PC-9 (cell line): ENCODE measurements at regions not wholly inside any gene's neighbourhood (a gene's known extent, or its start where the extent isn't known, plus 50 kb on each side); places are given as distances from the start of the nearest gene placed in this dataset.

Source experiments
- BruUV-seq: library from RNA; stranded (reverse); fragments of 400-500 nt; replicated peaks from 2 replicates; lab custom pipeline; 2021; lab: Mats Ljungman, UMichigan
- CTCF ChIA-PET: fragments of 300-600 bp; sonication (Branson Sonifier 250); formaldehyde crosslinking; loops from one replicate; lab custom pipeline; 2022; ENCODE audit warnings: antibody characterized with exemption; lab: Charles Lee
- POLR2A ChIA-PET: fragments of 300-600 bp; sonication (Branson Sonifier 250); formaldehyde crosslinking; loops from one replicate; lab custom pipeline; 2022; ENCODE audit warnings: antibody characterized with exemption; ENCODE audit not compliant: unreplicated experiment; lab: Charles Lee
- DNase-seq, 2 experiments: peaks; one replicate each; pipeline versions ENCODE4 v3.0.0 to v3.0.0-alpha.2; 2015 to 2022; ENCODE audit warnings: mixed read lengths in 1 of 2
- H2AFZ ChIP-seq: fragments of 200-600 bp; sonication (generic); 2 replicates; pipeline ENCODE4 v1.8.1; 2017; ENCODE audit warnings: antibody characterized with exemption
- H3F3A ChIP-seq: fragments of 200-600 bp; sonication (generic); 2 replicates; pipeline ENCODE4 v1.8.1; 2017; ENCODE audit warnings: antibody characterized with exemption, mild to moderate bottlenecking, low read depth; ENCODE audit not compliant: insufficient read depth
- H3K27ac ChIP-seq: fragments of 200-600 bp; sonication (generic); 2 replicates; pipeline ENCODE4 v1.6.1; 2016; ENCODE audit warnings: mixed run types
- H3K27me3 ChIP-seq: fragments of 200-600 bp; sonication (generic); 2 replicates; pipeline ENCODE4 v1.6.1; 2016; ENCODE audit warnings: low read depth, mixed run types; ENCODE audit not compliant: insufficient read depth
- H3K36me3 ChIP-seq: fragments of 200-600 bp; sonication (generic); 2 replicates; pipeline ENCODE4 v1.6.1; 2016; ENCODE audit warnings: low read depth, mixed run types
- H3K4me1 ChIP-seq: fragments of 200-600 bp; sonication (generic); replicated peaks from 2 replicates; pipeline ENCODE4 v1.6.1; 2016; ENCODE audit warnings: mixed run types; ENCODE audit not compliant: insufficient read depth
- H3K4me2 ChIP-seq: fragments of 200-600 bp; sonication (generic); 2 replicates; pipeline ENCODE4 v1.6.1; 2017; ENCODE audit warnings: mixed run types
- H3K4me3 ChIP-seq: fragments of 200-600 bp; sonication (generic); 2 replicates; pipeline ENCODE4 v1.6.1; 2016; ENCODE audit warnings: mixed run types
- H3K79me2 ChIP-seq: fragments of 200-600 bp; sonication (generic); 2 replicates; pipeline ENCODE4 v1.6.1; 2017; ENCODE audit warnings: low read depth, mixed run types
- H3K9me2 ChIP-seq: fragments of 200-600 bp; sonication (generic); 2 replicates; pipeline ENCODE4 v1.8.1; 2017; ENCODE audit warnings: mild to moderate bottlenecking; ENCODE audit not compliant: insufficient read depth
- H3K9me3 ChIP-seq: fragments of 200-600 bp; sonication (generic); 2 replicates; pipeline ENCODE4 v1.8.1; 2016; ENCODE audit warnings: low read depth; ENCODE audit not compliant: insufficient read depth
- H4K20me1 ChIP-seq: fragments of 200-600 bp; sonication (generic); 2 replicates; pipeline ENCODE4 v1.8.1; 2017; ENCODE audit not compliant: insufficient read depth
- EZH2 ChIP-seq: fragments of 200-600 bp; sonication (generic); IDR thresholded peaks from 2 replicates; pipeline ENCODE4 v1.8.0; 2017; ENCODE audit warnings: antibody characterized with exemption, low read depth
- intact Hi-C: fragments of 100-400 bp; cut with micrococcal nuclease; formaldehyde crosslinking; loops from one replicate; pipeline ENCODE4 v1.10.0; 2022; ENCODE audit not compliant: unreplicated experiment
- TF ChIP-seq, protein P1 (sequence below): fragments of 200-600 bp; sonication (generic); conservative IDR thresholded peaks from 2 replicates; pipeline ENCODE4 v1.6.1; 2017; ENCODE audit warnings: mixed run types, antibody characterized with exemption, mild to moderate bottlenecking, moderate library complexity

DNA sequence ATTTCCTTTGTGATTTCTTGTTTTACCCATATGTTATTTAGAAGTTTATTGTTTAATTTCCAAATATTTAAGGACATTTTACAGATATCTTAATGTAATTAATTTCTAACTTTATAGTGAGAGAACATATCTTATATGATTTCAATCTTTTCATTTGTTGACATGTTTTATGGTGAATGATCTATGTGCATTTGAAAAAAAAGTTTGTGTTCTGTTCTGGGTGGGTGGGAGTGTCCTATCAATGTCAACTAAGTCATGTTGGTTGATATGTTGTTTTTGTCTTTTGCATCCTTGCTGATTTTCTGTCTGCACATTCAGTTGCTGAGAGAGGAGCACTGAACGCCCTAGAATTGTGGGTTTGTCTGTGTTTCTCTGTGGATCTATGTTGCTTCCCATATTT is 50.3 kb upstream of the CBFA2T3 start:
- Histone ChIP-seq H2AFZ (no peak overlapping the region), H3K4me3 (no peak overlapping the region), H3K9me2 (no peaks in the 10 kb centered on the region), H3K4me2 (no peak overlapping the region), H3K4me1 (no peaks in the 10 kb centered on the region), H3K36me3 (no peaks in the 10 kb centered on the region), H3K79me2 (no peaks in the 10 kb centered on the region), H4K20me1 (no peaks in the 10 kb centered on the region), H3K27me3 (peaks cover 66% of the 10 kb centered on the region), H3F3A (no peaks in the 10 kb centered on the region), H3K9me3 (peaks cover 6% of the 10 kb centered on the region; the same call in 1 of the 2 replicates), H3K27ac (no peak overlapping the region)
- intact Hi-C loops, result no loop called here
- TF ChIP-seq, protein P1, sequence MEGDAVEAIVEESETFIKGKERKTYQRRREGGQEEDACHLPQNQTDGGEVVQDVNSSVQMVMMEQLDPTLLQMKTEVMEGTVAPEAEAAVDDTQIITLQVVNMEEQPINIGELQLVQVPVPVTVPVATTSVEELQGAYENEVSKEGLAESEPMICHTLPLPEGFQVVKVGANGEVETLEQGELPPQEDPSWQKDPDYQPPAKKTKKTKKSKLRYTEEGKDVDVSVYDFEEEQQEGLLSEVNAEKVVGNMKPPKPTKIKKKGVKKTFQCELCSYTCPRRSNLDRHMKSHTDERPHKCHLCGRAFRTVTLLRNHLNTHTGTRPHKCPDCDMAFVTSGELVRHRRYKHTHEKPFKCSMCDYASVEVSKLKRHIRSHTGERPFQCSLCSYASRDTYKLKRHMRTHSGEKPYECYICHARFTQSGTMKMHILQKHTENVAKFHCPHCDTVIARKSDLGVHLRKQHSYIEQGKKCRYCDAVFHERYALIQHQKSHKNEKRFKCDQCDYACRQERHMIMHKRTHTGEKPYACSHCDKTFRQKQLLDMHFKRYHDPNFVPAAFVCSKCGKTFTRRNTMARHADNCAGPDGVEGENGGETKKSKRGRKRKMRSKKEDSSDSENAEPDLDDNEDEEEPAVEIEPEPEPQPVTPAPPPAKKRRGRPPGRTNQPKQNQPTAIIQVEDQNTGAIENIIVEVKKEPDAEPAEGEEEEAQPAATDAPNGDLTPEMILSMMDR, result no peak
- TF ChIP-seq EZH2, result no peak
- no TSS peak for BruUV-seq
- no peak for DNase-seq
- ChIA-PET POLR2A (no interaction called here), CTCF (no interaction called here)

DNA sequence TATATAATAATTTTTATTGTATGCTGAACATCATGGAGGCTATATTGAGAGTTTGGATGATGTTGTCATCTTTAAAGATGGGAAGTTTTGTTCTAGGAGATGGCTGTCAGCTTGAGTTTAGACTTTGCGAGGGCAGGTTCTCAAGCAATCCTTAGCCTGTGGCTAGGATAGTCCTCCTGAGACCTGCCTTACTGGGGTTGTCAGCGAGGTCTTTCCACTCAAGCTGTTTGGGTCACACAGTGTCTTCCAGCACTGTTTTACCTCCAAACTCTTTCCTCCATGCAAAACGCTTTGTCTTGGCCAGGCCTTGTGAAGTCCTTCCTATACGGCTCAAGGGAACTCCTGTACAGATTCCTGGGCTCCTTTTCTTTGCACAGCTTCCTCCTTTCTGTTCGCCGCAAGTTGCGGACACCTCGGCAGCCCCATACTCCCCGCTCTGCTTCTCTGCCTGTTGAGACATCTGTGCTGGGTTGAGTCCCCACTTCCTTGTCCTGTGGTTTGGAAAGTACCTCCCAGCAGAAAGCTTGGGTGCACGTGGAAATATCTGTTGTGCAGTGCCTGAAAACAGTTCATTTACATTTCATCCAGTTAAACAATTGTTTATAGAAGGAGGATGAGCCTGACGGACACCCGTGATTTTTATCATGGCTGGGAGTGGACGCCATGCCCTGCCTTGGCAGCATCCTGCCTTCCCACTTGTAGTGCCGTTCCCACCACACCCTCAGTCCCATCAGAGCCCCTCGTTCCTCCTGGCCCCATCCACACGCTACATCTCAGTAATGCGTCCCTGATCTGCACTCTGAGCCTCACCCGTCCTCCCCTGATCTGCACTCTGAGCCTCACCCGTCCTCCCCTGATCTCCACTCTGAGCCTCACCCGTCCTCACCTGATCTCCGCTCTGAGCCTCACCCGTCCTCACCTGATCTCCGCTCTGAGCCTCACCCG is 55.0 kb upstream of the CBFA2T3 start:
- Histone ChIP-seq H3K27me3 (peaks cover 66% of the 10 kb centered on the region), H3K4me2 (no peak overlapping the region), H2AFZ (no peak overlapping the region), H3K36me3 (no peaks in the 10 kb centered on the region), H3K9me2 (no peaks in the 10 kb centered on the region), H3K79me2 (no peaks in the 10 kb centered on the region), H3K4me1 (no peaks in the 10 kb centered on the region), H3K4me3 (no peak overlapping the region), H3F3A (no peaks in the 10 kb centered on the region), H3K9me3 (peaks cover under 1% of the 10 kb centered on the region; the same call in 1 of the 2 replicates), H4K20me1 (no peaks in the 10 kb centered on the region), H3K27ac (no peak overlapping the region)
- POLR2A ChIA-PET, result no interaction called here
- TF ChIP-seq, protein P1, result no peak
- no peak for TF ChIP-seq EZH2
- CTCF ChIA-PET, result no interaction called here
- no TSS peak for BruUV-seq
- DNase-seq, result no peak
- intact Hi-C loops, result no loop called here

DNA sequence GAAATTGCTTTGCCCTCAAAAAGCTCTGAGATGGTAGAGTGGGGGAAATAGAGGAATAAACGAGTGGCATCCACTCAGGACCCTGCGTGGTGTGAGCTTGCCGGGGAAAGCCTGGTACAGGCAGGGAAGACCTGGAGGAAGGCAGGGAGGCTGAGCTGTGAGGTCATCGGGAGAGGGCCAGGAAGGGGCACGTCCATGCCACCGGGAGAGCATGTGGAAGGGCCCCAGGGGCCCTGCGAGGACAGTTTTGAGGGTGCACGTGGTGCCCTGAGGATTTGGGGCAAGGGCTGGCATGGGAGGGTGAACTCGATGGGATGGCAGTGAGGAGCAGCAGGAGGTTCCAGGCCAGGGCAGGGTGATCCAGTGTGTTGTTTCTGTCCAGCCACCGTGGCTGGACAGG is 56.3 kb upstream of the CBFA2T3 start:
- H3K79me2 ChIP-seq, result no peaks in the 10 kb centered on the region
- no TSS peak for BruUV-seq
- no peak for TF ChIP-seq EZH2
- TF ChIP-seq, protein P1, result no peak
- H3K4me2 ChIP-seq, result no peak overlapping the region
- no peaks in the 10 kb centered on the region for H4K20me1 ChIP-seq
- ChIA-PET CTCF (no interaction called here), POLR2A (no interaction called here)
- no peak overlapping the region for H2AFZ ChIP-seq
- H3K9me2 ChIP-seq, result no peaks in the 10 kb centered on the region
- H3K27ac ChIP-seq, result no peak overlapping the region
- peaks cover 77% of the 10 kb centered on the region for H3K27me3 ChIP-seq
- no peak overlapping the region for H3K4me3 ChIP-seq
- no peaks in the 10 kb centered on the region for H3K36me3 ChIP-seq
- no peaks in the 10 kb centered on the region for H3F3A ChIP-seq
- H3K9me3 ChIP-seq, result no peaks in the 10 kb centered on the region; the same call in 1 of the 2 replicates
- H3K4me1 ChIP-seq, result no peaks in the 10 kb centered on the region
- intact Hi-C loops, result no loop called here
- DNase-seq, result no peak
